ENCODE measurements at regions not wholly inside any gene's neighbourhood (a gene's known extent, or its start where the extent isn't known, plus 50 kb on each side); places are given as distances from the start of the nearest gene placed in this dataset.

DNA sequence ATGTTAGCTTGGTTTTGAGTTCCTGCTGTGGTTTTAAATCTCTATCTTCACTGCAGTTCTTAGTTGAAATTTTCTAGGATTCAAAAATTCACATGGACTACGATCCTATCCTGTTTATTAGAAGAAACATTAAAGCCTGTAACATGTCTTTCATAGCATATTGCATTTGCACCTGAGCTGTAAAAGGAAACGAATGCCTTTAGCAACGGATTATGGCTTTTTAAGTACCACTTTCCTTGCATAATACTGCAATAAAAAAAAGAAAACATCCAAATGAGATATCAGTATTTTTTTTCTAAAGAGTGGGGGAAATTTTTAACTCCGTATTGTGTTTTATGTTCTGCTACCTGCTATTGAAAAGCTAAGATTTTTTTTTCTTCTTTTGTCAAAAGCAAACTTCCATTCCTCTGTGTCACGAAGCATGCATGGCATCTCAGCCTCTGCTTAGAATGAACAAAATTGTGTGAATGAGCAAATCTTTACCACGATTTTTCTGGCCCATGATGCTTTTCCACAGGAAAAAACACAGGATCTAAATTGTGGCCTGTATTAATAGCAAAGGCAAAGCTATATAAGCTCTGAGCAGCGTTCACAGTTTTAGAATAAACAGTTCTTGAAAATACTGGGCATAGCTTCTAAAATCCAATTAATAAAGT is 110.0 kb upstream of the CDIN1 start:
- DNase-seq (ENCODE audit: low spot score) = no peak

- DNase-seq (ENCODE audit: low spot score) = no peak
These were observed 106.8 kb upstream of the CDIN1 start for GRCh38 chr15:36472672-36473071.

- DNase-seq (ENCODE audit: low spot score) = no peak
These were observed 100.9 kb upstream of the CDIN1 start for GRCh38 chr15:36478561-36478960.

GRCh38 chr15:36479200-36479896 is 100.1 kb upstream of the CDIN1 start:
- DNase-seq (ENCODE audit: low spot score) = no peak

DNA sequence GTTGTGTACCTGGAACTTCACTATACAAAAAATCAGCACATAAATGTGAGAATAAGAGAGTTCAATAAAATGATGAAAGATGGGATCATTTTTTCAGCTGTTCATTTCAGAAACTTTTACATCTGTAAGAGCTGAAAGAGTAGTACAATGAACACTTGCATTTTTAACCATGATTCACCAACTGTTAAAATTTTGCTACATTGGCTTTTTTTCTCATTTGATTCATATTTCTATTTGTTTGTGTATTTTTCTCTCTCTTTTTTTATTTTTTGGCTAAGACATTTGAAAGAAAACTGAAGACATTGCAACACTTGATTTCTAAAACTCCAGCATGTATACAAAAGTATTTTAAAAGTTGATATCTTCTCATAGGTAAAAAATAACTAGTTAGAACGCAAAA is 98.3 kb upstream of the CDIN1 start:
- no peak for DNase-seq (ENCODE audit: low spot score)

DNA sequence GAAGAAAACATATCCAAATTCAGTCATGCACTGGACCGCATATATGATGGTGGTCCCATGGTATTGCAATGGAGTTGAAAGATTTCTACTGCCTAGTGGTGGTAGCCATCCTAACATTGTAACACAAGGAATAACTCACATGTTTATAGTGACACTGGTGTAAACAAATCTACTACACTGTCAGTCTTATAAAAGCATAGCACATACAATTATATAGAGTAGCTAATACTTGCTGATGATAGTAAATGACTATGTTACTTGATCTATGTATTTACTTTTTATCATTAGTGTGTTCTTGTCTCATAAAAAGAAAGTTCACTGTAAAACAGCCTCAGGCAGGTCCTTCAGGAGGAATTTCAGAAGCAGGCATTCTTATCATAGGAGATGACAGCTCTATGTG is 96.0 kb upstream of the CDIN1 start:
- DNase-seq (ENCODE audit: low spot score) = no peak

DNA sequence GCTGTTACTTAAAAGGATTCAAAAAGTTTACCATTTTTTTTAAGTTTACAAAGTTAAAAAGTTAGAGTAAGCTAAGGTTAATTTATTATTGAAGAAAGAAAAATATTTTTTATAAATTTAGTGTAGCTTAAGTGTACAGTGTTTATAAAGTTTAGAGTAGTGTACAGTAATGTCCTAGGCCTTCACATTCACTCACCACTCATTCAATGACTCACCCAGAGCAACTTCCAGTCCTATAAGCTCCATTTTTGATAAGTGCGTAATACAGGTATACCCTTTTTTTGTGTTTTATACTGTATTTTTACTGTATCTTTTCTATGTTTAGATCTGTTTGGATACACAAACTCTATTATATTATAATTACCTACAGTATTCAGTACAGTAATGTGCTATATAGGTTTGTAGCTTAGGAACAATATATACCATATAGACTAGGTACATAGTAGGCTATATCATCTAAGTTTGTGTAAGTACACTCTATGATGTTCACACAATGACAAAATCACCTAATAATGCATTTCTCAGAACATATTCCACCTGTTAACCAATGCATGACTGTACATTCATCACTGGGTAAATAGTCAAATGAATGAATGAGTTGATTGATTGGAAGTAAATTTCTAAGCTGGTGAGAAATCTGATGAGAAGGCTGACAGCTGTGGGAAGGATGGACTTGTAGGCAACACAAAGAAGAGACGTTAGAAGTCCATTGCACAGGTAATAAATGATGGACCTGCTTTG is 95.2 kb upstream of the CDIN1 start:
- no peak for DNase-seq (ENCODE audit: low spot score)

GRCh38 chr15:36491912-36492311 is 87.5 kb upstream of the CDIN1 start:
- DNase-seq (ENCODE audit: low spot score) = no peak

- DNase-seq (ENCODE audit: low spot score) = no peak
These were observed 83.9 kb upstream of the CDIN1 start for GRCh38 chr15:36495456-36495991.

DNA sequence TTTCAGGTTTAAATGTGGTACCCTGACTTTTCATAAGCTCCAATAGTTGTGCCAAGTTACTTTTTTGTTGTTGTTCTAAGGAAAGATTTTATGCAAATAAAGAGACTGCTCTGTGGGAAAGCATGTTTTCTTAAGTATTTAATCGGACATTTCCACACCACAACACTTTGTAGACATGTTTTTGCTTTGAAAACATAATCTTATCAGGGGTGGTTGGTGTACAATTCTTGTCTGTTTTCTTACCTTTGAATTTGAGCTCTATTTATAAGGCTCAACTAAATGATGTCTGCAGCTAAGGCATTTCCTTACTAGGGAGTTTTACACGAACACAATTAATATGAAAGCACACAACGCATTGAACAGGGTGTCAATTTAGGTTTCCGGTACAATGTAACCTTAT is 81.5 kb upstream of the CDIN1 start:
- DNase-seq (ENCODE audit: low spot score) = no peak

- no peak for DNase-seq (ENCODE audit: low spot score)
These were observed 81.0 kb upstream of the CDIN1 start for GRCh38 chr15:36498401-36498800.

DNA sequence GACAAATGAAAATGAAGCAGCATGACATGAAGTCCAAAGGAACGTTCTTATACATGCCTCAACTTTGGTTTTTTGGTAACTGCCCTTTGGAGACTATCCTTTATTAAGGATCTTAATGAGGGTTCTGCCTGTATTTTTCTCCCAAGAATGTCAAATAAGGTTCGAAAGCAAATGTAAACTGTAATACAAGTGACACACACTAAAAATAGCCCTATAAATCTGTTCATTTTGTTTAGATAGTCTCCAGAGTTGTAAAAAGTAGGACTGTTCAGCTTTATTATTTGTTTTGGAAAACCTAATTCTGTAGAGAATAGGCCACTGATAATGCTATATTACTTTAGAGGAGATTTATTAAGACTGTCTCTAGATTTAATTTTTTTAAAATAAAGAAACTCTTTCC is 80.5 kb upstream of the CDIN1 start:
- no peak for DNase-seq (ENCODE audit: low spot score)

GRCh38 chr15:36499412-36500389 is 79.7 kb upstream of the CDIN1 start:
- DNase-seq (ENCODE audit: low spot score) = no peak

GRCh38 chr15:36501063-36501678 is 78.3 kb upstream of the CDIN1 start:
- DNase-seq (ENCODE audit: low spot score) = peak; percentile 6

GRCh38 chr15:36502509-36502908 is 76.9 kb upstream of the CDIN1 start:
- no peak for DNase-seq (ENCODE audit: low spot score)

GRCh38 chr15:36506733-36507356 is 72.6 kb upstream of the CDIN1 start:
- DNase-seq (ENCODE audit: low spot score) = peak; percentile 19

GRCh38 chr15:36507458-36507857 is 72.0 kb upstream of the CDIN1 start:
- DNase-seq (ENCODE audit: low spot score) = no peak

DNA sequence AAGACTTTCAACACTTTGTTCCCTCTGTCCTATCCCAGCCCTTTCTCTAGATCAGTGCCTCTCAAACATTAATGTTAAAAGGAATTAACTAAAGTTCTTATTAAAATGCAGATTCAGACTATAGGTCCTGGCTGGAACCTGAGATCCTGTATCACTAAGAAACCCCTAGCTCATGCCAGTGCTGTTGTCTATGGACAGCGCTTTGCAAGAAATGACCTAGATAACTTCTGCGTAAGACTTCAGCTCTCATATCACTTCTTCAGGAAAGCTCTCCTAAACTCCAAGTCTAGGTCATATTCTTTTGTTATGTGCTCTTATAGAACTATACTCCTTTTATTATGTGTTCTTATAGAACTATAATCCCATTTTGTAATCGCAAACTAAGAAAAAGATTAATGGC is 67.8 kb upstream of the CDIN1 start:
- DNase-seq (ENCODE audit: low spot score) = no peak

DNA sequence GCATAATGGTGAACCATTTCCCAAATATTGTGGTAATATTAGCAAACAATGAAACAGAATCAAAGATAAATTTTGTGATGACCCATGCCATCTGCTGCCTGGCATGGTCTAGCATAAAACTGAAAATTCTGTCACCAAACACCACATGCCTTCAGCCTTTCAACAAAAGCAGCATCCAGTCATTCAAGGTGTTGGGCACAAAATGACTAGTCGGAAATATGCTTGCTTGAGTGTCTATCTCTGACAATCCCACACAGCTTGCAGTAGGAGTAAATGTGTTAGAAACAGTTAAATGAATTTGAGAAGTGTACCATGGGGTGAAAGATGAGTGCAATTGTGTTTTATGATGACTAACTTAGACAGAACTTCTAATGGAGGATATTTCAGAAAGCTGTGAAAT is 61.7 kb upstream of the CDIN1 start:
- DNase-seq (ENCODE audit: low spot score) = no peak

GRCh38 chr15:36519067-36519466 is 60.4 kb upstream of the CDIN1 start:
- no peak for DNase-seq (ENCODE audit: low spot score)

DNA sequence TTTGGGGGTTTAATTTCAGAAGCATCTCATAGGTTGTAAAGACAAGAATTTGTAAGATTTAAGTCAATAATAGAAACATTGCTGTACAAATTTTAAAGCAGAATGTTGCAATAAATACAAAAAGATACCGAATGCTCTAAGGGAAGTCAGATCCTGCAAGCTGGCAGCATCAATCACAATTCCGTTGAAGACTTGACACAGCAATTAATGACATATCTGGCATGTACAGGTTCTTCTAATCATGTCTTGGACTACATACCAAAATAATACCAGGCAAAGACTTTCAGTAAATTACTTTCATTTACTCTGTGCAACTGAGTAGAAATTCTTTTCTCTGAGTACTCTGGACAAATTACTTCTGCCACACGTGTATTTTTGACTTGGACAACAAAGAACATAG is 54.0 kb upstream of the CDIN1 start:
- DNase-seq (ENCODE audit: low spot score) = no peak
